GM10248 (cell line): ENCODE measurements at regions not wholly inside any gene's neighbourhood (a gene's known extent, or its start where the extent isn't known, plus 50 kb on each side); places are given as distances from the start of the nearest gene placed in this dataset.

Experiments
- CTCF ChIA-PET: fragments of 300-600 bp; sonication (Branson Sonifier 250); formaldehyde crosslinking; extraction: SDS; loops from one replicate; lab custom pipeline; 2021; ENCODE audit warnings: antibody characterized with exemption; lab: Yijun Ruan, JAX
- POLR2A ChIA-PET: fragments of 350-650 bp; sonication (Branson Sonifier 250); formaldehyde crosslinking; extraction: SDS; loops from one replicate; lab custom pipeline; 2020; ENCODE audit warnings: antibody characterized with exemption; lab: Yijun Ruan, JAX
- DNase-seq: peaks from one replicate; pipeline ENCODE4 v3.0.0; 2012; ENCODE audit errors: extremely low spot score
- TF ChIP-seq, protein P1 (sequence below): IDR thresholded peaks from 2 replicates; pipeline ENCODE4 v1.5.1; 2012; ENCODE audit warnings: mild to moderate bottlenecking, low read depth; ENCODE audit errors: extremely low read depth, missing control alignments, control extremely low read depth

DNA sequence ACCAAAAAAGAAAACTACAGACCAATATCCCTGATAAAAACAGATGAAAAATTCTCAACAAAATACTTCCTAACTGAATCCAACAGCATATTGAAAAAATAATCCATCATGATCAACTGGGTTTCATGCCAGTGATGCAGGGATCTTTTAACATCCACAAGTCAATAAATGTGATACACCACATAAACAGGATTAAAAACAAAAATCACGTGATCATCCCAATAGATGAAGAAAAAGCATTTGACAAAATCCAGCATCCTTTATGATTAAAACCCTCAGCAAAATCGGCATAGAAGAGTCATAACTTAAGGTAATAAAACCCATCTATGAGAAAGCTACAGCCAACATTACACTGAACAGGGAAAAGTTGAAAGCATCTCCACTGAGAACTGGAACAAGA is 107.5 kb downstream of the DCLK3 start:
- no peak for DNase-seq
- TF ChIP-seq, protein P1, sequence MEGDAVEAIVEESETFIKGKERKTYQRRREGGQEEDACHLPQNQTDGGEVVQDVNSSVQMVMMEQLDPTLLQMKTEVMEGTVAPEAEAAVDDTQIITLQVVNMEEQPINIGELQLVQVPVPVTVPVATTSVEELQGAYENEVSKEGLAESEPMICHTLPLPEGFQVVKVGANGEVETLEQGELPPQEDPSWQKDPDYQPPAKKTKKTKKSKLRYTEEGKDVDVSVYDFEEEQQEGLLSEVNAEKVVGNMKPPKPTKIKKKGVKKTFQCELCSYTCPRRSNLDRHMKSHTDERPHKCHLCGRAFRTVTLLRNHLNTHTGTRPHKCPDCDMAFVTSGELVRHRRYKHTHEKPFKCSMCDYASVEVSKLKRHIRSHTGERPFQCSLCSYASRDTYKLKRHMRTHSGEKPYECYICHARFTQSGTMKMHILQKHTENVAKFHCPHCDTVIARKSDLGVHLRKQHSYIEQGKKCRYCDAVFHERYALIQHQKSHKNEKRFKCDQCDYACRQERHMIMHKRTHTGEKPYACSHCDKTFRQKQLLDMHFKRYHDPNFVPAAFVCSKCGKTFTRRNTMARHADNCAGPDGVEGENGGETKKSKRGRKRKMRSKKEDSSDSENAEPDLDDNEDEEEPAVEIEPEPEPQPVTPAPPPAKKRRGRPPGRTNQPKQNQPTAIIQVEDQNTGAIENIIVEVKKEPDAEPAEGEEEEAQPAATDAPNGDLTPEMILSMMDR, result no peak
- POLR2A ChIA-PET, result no interaction called here
- CTCF ChIA-PET, result no interaction called here

DNA sequence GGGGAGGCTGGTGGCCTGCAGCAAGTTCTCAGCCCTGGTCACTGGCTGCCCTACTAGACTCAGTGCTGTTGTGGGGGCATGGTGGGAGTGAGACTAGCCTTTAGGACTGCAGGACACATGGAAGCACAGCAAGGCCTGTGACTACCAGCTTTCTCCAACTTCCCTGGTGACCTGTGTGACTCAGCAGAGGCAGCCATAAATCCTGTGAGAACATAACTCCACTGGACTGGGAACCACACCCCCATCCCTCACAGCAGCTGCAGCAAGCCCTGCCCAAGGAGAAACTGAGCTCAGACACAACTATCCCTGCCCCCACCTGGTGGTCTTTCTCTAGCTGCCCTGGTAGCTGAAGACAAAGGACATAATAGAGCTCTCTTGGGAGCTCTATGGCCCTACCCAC is 111.3 kb downstream of the DCLK3 start:
- POLR2A ChIA-PET, result no interaction called here

GRCh38 chr3:36652104-36652503 is 112.2 kb downstream of the DCLK3 start:
- ChIA-PET CTCF (no interaction called here), POLR2A (no interaction called here)
- no peak for DNase-seq
- TF ChIP-seq, protein P1, result no peak

More for the DNA sequence above, 111.3 kb downstream of the DCLK3 start:
- CTCF ChIA-PET, result interaction anchor here (1.3 kb wide), 1 partner anchor 9 kb away, joined by 3 read pairs; no protein-coding TSS in a partner anchor
- DNase-seq, result no peak
- TF ChIP-seq, protein P1, result no peak

- POLR2A ChIA-PET, result no interaction called here
- DNase-seq, result no peak
- CTCF ChIA-PET, result no interaction called here
- TF ChIP-seq, protein P1, result no peak
Observed at GRCh38 chr3:36650271-36650671, 114.1 kb downstream of the DCLK3 start.

DNA sequence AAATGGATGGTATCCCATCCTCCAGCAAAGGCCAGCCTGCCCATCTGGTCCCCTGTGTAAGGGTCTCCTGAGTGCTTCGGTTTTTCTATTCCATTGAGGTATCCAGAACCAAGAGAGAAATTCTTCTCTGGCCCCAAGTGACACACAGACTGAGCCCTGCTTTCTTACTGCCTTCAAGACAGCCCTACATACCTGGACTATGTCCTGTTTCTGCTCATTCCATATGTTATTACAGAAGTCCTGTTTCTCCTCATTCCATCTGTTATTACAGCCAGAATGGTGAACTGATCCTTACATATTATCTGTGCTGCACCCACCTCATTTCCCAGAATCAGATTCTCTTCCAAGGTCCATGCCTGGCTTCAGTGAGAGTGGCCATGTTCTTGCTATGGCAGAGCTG is 115.2 kb downstream of the DCLK3 start:
- no peak for DNase-seq
- TF ChIP-seq, protein P1, result no peak
- ChIA-PET POLR2A (no interaction called here), CTCF (no interaction called here)

DNA sequence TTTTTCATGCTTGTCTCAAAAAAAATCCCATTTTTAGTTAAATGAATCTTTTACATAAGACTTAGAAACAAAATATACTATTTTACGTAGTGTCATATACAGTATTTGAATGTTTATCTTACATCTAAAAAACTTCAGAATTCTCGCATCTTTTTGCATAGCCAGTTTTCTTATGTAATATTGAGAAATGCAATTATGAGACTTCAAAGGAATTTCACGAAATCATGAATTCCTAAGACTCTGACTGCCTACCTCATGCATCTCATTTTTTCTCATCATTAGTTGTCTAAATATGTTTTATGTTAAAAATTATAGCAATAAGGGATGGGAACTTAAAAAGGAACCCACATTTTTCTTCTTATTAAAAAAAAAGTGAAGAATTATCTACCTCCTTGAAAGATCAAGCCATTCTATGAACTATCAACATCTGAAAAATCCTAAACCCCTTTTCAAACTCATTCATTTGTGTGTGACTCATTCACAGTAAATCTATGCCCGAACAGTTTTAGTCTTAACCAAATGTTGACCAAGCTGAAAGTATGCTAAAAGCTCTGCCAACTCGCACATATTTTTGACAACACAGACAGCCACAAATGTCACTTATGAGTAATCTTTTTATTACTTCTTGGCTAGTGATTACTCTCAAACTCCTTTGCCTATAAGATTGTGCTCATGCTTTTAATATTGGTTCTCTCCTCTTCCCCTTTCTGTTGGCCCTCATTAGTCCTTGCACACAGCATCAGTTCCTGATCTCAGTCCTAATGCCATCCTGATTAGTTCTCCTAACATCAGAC is 115.9 kb downstream of the DCLK3 start:
- TF ChIP-seq, protein P1, result no peak
- ChIA-PET POLR2A (no interaction called here), CTCF (no interaction called here)
- no peak for DNase-seq
